GM18511 (cell line): ENCODE measurements at regions not wholly inside any gene's neighbourhood (a gene's known extent, or its start where the extent isn't known, plus 50 kb on each side); places are given as distances from the start of the nearest gene placed in this dataset.
A peak's percentile ranks its signal among the peaks of the same experiment; 100 is the strongest.

ENCODE experiments used
- ATAC-seq: cut with Tn5 transposase; IDR thresholded peaks from one replicate; pipeline ENCODE4 v1.9.1; 2021; ENCODE audit warnings: mild to moderate bottlenecking, moderate library complexity; ENCODE audit not compliant: unreplicated experiment

DNA sequence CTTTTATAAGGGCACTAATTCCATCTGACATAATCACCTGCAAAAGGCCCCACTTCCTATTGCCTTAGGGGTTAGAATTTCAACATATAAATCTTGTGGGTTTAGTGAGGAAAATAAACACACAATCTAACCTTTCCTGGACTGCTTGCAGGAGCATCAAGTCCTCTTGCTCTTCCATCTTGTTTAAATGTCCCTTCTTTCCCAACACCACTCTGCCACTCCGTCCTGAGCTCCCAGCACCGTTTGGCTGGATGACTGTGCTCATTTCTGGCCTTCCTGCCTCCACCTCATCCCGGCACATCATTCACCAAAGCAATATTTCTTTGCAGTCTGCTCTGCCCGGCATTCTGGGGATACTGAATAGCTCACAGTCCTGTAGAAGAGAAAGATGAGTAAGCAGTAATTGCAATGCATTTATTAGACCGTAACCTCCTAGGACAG is 247.8 kb downstream of the BCL2 start:
- no peak for ATAC-seq

- ATAC-seq, result no peak
Measured at GRCh38 chr18:63070767-63071502, 248.6 kb downstream of the BCL2 start.

- no peak for ATAC-seq
Measured at GRCh38 chr18:63069496-63069895, 250.1 kb downstream of the BCL2 start.

- no peak for ATAC-seq
Measured at GRCh38 chr18:63067939-63068338, 251.6 kb downstream of the BCL2 start.

DNA sequence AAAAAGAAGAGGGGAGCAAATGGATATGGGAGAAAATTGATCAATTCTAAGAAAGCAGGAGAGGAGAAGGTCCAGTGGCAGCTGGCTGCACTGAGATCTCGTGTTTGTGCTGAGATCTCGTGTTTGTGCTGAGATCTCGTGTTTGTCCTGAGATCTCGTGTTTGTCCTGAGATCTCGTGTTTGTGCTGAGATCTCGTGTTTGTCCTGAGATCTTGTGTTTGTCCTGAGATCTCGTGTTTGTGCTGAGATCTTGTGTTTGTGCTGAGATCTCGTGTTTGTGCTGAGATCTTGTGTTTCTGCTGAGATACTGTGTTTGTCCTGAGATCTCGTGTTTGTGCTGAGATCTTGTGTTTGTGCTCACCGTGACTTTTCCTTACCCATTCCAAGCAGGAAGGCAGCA is 254.4 kb downstream of the BCL2 start:
- no peak for ATAC-seq

DNA sequence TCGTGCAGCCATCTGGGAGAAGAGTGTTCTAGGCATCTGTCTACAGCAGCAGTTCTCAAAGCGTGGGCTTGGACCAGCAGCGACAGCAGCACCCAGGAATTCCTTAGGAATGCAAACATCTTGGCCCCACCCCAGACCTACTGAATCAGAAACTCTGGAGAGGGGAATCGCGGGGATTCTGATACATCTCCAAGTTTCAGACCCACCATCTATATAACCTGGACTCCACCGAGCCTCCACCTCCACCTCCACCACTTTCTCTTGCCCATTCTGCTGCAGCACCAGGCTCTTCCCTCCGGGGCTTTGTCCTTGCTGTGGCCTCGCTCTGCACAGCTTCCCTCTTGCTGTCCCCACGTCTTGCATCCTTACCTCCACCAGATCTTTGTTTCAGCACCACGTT is 256.4 kb downstream of the BCL2 start:
- ATAC-seq, result no peak

GRCh38 chr18:63062246-63062645 is 257.3 kb downstream of the BCL2 start:
- no peak for ATAC-seq

DNA sequence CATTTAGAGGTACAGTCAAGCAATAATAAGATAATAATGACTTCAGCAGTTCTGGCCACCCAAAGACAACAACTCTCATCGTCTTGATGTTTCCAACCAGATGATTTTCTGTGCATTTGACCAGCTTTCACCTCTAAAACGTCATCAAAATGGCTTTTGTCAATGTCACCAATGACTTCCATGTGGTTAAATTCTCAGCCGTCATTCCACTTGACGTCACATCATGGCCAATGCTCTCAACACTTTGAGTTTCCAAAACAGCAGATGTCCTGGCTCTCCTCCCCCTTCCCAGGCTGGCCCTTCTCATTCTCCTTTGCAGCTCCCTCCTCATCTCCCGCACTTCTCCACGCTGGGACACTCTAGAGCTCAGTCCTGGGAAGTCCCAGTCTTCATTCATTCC is 258.3 kb downstream of the BCL2 start:
- ATAC-seq, result no peak

- ATAC-seq, result no peak
Measured at GRCh38 chr18:63058521-63058920, 261.0 kb downstream of the BCL2 start.

GRCh38 chr18:63057707-63058106 is 261.9 kb downstream of the BCL2 start:
- ATAC-seq, result no peak

DNA sequence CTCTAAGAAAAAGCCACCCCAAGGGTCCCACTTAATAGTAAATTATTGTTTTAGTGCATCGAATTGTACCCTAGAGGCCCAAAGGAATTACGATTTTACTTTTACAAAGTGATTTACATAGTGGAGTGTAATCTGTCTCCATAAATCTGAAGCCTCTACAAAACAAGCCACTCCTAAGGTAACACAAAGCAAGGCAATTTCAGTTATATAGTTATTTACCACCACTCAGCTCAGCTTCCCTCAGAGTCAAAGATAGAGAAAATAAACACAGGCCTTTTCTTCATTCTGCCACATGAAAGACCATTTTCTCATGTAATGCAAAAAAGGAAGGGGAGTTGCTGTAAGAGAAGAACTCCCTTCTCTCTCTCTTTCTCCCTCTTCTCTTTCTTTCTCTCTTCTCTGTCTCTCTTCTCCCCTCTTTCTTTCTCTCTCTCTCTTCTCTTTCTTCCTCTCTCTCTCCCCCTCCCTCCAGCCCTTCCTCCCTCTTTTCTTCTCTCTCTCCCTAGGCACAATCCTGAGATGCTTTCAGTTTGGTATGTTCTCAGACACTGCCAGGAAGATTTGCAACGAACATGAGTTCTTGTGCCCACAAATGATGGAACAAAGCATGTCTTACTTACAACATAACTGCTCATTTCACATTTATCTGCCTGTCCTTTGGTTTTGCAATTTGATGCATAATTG is 264.5 kb downstream of the BCL2 start:
- no peak for ATAC-seq

- no peak for ATAC-seq
Measured at GRCh38 chr18:63051928-63052327, 267.6 kb downstream of the BCL2 start.

- peak; percentile 82 for ATAC-seq
Measured at GRCh38 chr18:63050667-63051395, 268.7 kb downstream of the BCL2 start.

- no peak for ATAC-seq
Measured at GRCh38 chr18:63046375-63046774, 273.2 kb downstream of the BCL2 start.

DNA sequence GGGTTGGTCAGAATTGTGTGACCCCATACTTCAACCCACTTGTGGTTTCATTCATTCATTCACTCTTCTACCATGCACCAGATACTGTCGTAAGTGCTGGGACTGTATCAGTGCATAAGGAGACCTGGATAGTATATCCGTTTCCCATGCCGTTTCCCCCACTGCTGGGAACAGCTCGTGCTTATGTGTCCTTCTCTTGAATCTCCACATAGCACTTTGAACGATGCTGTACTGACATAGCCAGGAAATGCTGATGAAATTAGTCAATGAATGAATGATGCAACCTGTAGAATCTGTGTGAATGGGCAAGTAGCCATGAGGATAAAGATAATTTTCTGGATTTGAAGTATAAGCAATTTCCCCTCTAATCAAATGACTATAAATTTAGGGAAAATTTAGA is 276.1 kb downstream of the BCL2 start:
- ATAC-seq, result no peak

DNA sequence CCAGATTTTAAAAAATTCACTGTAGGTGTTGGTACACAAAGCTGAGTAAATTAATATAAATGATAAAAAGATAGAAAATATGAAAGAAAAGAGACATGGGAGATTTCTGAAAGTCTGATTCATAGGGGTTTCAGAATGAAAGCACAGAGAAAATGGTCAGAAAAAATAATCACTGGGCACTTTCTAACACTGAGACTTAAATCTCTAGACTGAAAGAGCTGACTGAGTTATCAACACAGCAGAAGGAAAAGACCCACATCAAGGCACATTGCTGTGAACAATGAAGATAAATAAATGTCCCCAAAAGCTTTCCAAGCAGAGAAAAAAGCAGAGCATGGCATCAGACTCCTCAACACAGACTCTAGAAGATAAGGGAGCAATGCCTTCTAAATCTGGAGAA is 277.2 kb downstream of the BCL2 start:
- no peak for ATAC-seq

GRCh38 chr18:63040788-63041410 is 278.7 kb downstream of the BCL2 start:
- ATAC-seq, result peak; percentile 82

DNA sequence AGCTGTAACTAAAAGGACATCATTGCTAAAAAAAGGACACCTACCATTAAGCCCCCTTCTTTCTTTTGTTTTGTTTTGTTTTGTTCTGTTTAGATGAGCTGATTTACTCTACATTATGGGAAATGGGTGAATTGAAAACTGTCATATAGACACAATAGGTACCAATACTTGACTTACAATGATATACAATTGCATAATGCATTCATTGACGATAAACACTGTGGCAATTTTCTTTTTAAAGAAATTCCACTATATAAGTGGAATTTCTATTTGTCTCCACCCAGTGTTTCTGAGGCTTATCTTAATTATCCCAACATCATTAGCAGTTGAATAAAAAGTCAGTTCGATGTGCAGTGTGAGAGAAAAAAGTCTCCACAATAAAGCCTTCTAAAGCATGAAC is 282.1 kb downstream of the BCL2 start:
- no peak for ATAC-seq

- no peak for ATAC-seq
Measured at GRCh38 chr18:63031375-63031774, 288.2 kb downstream of the BCL2 start.
